Activated CD4-positive, alpha-beta T cell treated with anti-CD3 and anti-CD28 coated beads, Interleukin-2, amount 50 U/mL, for 1 hour (primary cell): ENCODE measurements at regions not wholly inside any gene's neighbourhood (a gene's known extent, or its start where the extent isn't known, plus 50 kb on each side); places are given as distances from the start of the nearest gene placed in this dataset.
"Not testable (repeated sequence)": the region's sequence is repeated elsewhere in the genome, so short reads cannot be mapped to it uniquely, and the experiment has no call there.

Experiments
- DNase-seq: peaks from one replicate; pipeline ENCODE4 v3.0.0-alpha.2; 2020

GRCh38 chr3:81887448-81887847 lies 126.0 kb upstream of the GBE1 start:
- DNase-seq = no peak

DNA sequence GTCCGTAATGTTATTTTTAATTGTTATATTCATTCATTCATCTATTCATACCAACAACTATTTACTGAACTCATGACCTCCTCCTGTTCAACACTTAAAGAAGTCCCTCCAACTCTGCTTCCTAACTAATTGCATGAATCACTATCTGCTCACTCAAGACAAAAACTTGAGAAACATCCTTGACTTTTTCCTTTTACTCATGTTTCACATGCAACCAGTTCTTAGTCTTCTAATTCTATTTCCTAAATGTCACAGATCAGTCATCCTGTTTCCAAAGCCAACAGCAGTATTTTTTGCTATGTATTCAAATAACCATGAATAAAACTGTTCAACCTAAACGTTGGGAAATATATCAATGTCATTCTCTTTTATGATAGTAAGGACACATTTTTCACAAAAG lies 124.6 kb upstream of the GBE1 start:
- DNase-seq = no peak

- no peak for DNase-seq
Observed at GRCh38 chr3:81884791-81885190, 123.3 kb upstream of the GBE1 start.

GRCh38 chr3:81876826-81877225 lies 115.4 kb upstream of the GBE1 start:
- DNase-seq = no peak

DNA sequence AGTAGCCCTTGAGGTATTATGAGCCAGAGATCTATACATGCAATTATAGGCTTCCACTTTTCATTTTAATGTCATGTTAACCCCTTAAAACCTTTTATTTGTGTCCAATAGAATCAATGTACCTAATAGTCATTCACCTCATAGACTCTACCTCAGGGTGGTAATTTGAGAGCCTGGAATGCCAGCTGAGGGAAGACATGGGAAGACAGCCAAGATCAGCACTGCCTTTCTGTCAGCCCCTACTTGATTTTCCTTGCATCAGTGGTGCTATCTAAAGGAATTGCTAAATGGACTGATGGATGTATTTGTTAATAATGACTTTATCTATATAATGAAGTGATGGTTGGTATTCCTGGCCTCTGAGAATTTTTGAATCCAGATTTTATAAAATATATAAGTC lies 113.3 kb upstream of the GBE1 start:
- DNase-seq = no peak

DNA sequence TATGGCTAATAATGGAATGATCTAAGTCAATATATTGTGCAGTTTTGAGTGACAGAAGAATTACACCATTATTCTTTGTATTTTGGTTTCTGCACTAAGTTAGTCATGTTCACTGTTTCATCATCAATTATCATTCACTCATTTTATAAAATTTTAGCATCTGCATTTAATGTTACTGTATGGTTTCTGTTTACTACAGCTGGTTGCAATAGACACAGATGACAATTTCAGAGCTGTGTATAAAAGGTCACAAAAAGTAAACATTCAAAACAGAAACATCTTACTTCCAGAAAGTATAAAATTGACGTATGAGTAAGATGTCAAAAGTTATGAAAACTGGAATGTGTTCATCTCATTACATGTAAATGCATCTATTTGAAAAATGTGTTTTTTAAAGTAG lies 111.1 kb upstream of the GBE1 start:
- DNase-seq = no peak

DNA sequence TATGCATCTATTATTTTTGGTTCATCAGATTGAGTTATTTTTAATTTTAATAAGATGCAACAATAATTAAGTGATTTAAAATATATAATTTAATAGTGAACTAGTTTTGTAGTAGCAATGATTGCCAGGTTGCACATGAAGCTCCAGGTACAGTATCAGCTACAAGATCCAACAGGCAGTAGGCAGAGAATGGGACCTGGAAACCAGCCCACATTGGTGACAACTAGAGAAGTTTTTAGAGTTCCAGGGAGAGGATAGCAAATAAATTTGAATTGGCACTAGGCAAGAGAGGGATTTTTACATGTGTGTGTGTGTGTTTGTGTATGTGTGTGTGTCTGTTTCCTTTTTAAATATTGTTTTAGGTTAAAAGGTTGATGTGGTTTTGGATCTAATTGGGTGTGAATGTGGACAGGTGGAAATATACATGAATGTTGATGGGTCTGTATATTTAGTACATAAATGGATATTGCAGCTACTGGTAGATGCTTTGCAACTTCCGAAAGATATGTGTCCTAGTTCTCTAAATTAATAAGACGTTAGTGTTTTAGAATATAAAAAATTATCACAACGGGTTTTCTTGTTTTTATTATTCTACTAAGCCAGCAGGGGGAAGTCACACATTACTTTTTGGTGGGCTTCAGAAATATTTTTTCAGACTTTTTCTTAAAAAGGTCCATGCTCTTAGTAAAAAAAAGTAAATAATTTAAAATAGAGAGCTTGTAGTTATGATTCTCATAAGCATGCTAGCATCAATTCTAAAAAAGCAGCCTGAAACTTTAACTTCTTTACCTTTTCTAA lies 110.1 kb upstream of the GBE1 start:
- DNase-seq = no peak

- no peak for DNase-seq
Observed at GRCh38 chr3:81869382-81869781, 107.9 kb upstream of the GBE1 start.

GRCh38 chr3:81868597-81868996 lies 107.2 kb upstream of the GBE1 start:
- no peak for DNase-seq

DNA sequence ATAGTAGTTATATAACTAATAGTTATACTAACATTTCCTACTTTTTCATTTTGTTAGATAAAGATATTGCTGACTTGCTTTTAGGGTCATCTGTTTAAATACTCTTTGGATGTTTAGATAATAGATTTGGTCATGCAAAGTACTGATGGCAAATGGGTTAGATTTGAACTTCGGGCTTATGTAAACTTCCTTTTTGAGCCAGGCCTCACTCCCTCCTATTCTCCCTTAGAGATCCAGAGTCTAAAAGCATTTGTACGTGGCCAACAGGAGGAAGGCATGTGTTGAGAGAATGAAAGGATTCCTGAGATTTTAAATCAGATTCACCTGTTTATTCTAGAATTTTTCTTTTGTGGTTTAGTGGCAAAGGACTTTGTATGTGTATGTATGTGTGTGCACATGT lies 106.4 kb upstream of the GBE1 start:
- DNase-seq = no peak

DNA sequence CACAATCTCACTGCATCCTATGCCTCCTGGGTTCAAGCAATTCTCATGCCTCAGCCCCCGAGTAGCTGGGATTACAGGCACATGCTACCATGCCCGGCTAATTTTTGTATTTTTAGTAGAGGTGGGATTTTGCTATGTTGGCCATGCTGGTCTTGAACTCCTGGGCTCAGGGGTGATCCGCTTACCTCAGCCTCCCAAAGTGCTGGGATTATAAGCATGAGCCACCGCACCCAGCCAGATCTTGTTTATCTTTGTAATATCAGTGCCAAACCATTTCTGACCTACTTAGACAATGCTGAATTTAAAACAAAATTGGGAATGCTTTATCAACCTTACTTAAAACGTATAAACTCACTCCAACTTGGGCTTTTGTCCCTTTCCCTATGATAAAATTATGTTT lies 103.7 kb upstream of the GBE1 start:
- not testable (repeated sequence) for DNase-seq

DNA sequence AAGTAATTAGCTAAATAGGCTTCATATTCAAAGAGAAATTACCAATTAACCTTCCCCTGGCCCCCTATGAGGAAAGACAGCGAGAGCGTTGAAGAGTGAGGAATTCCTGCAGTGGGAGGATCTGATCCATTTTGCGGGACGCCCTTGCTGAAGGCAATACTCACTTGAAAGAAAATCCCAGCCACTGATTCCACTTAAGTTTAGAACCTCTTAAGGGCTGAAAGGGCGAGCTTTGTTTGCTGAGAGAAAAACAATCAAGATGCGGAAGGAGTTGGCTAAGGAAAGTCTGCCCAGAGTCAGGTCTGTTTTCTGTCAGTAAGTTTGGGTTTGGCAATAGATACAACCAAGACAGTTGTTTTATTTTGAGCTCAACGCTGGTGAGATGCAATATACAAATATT lies 102.8 kb upstream of the GBE1 start:
- no peak for DNase-seq

GRCh38 chr3:81863756-81864155 lies 102.3 kb upstream of the GBE1 start:
- DNase-seq = no peak

DNA sequence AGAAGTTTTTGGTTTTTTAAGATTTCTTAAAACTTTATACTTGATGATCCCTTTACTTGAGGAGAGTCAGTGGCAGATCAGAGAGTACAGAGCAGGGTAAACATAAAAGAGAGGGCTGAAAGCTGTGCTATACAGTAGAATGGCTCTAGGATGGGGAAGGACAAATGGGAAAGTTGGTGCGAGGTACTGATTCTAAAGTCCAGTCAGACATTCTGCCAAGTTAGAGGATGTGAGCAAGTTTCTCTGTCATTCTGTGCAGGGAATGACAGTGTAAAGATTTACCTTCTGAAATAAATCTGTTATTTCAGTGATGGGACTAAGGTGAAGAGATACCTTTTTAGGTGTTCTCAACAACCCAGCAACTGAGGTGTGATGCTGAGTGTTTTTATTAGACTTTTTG lies 100.1 kb upstream of the GBE1 start:
- no peak for DNase-seq

DNA sequence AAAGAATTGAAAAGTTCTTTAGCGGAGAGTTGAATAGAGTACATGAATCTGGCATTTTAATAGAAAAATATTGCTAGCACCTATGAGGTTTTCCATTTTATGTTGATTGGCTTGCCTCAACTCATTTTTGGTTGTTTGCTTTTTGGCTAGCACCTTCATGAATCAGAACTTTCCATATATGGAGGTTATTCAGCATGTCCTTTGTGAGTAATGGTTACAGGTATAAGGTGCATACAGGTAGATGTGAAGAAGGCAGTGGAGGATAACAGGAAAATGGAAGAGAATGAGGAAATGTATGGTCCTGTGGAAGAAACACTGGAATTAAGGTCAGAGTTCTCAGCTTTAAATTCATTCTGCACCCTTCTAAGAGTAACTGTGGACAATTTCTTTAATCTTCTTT lies 98.1 kb upstream of the GBE1 start:
- no peak for DNase-seq

DNA sequence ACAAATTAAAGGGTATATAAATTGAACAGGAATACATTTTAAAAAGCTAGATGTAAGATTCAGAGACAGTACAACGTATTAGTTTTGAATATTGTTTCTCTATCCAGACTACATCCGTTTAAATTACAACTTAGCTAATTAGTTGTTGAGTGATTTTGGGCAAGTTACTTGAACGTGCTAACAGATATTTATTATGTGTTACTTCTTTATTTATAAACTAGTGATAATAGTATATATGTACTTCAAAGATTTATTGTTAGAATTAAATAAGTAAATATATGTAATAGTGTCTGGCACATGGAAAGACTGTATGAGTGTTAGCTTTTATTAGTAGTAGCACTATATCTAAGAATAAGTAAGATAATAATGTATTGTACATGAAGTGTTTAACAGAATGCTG lies 92.0 kb upstream of the GBE1 start:
- no peak for DNase-seq

DNA sequence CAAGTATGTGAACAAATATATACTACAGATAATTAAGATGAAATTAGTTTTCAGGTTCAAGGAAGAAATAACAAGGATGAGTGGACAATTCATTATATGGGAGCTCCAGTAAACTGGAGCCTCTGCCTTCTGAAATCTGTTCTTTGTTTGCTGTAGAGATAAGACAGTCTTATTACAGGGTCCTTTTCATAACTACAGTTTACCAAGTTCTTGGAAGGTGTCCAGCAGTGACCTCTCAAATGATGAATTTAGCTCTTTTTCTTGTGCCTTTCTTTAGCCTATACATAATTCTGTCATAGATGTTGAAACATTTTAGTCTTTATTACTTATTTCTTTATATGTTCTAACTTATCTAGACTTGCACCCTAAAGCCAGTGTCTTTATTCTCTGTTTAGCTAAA lies 89.7 kb upstream of the GBE1 start:
- DNase-seq = no peak

DNA sequence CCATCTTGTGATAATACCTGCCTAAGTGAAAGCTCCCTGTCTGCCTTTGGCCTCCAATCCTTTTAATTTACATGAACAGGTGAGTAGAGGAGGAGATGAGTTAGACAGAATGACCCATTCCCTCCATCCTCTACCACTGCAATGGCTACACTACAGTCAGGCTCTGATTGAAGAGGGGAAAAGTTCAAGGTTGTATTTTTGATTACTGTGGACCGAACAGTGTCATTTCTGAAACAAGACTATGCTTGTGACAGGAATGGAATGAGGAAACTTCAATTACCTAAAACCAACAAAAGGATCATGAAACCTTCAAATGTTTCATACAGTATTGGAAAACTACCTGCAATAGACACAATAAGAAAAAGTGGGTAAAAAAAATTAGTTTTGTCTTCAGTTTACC lies 85.5 kb upstream of the GBE1 start:
- no peak for DNase-seq

DNA sequence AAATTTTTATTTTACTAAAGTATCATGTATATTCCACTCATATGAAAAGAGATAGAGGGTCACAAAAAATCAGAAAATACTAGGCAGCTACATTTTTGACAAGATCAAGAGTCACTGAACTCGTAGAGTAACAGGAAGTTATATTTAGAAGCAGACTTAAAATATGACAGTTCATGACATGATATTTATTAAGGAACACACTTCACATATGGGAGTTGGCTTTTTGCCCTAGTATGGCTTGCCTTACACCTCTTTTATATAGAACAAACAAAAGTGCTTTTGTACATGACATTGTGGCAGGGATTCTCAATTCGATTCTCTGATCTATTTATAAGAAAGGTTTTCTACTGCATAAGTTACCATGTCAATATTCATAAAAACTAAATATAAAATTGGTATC lies 80.1 kb upstream of the GBE1 start:
- no peak for DNase-seq

GRCh38 chr3:81839504-81840094 lies 78.2 kb upstream of the GBE1 start:
- no peak for DNase-seq

DNA sequence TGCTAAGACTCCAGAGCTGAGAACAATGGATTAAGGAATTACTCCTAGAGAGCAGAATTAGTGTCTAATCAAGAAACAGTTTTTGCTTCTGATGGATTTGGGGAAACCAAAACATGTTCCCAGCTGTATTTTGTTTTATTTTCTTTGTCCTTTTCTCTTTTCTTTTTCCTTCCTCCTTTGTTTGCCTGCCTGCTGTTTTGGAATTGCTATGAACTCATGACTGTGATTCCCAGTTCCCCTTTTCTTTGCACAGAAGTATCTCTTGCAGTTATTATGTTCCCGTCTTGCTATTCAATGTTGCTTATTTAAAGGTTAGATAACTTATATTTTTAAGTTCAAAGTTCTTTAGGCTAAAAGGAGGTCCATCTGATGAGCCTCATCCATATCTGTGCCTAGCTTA lies 77.0 kb upstream of the GBE1 start:
- no peak for DNase-seq

DNA sequence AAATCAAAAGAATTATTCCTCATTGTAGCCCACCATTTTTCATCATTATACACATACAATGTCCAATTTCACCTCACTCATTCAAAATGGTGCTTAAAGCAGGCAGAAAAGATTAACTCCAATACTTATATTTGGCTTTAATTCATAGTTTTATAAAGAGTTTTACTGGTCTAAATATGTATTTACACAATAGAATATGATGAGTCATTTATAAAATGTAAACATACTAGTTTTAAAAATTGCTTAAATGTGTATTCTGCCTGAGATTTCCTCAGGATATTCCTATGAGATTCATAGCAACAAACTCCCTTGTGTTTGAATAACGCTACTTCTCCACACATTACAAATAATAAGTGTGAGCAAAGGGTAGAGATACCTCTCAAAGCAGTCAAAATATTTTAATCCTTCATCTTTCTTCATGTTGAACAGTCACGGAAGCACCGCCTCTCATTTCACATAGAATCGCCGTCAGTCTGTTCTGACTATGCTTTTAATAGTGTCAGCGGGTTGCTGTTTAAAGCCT lies 75.7 kb upstream of the GBE1 start:
- DNase-seq = no peak

DNA sequence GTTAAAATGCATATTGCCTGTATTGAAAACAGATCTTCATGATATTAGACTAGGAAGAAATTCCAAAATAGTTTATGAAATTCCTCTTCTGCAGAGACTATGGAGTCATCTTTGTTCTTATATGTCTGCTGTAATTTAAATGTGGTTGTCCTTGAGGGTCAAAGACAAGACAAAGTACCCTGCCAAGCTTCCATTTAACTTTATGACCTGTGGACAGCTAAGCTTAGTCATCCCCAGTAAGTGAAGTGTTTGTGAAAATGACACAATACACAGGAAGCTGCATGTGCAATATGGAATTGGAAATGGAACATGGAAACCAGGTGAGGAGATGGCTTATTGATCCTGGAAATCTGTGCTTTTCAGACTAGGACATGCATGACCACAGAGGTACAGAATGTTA lies 68.5 kb upstream of the GBE1 start:
- DNase-seq = no peak

- DNase-seq = not testable (repeated sequence)
Observed at GRCh38 chr3:81829272-81829671, 67.8 kb upstream of the GBE1 start.

DNA sequence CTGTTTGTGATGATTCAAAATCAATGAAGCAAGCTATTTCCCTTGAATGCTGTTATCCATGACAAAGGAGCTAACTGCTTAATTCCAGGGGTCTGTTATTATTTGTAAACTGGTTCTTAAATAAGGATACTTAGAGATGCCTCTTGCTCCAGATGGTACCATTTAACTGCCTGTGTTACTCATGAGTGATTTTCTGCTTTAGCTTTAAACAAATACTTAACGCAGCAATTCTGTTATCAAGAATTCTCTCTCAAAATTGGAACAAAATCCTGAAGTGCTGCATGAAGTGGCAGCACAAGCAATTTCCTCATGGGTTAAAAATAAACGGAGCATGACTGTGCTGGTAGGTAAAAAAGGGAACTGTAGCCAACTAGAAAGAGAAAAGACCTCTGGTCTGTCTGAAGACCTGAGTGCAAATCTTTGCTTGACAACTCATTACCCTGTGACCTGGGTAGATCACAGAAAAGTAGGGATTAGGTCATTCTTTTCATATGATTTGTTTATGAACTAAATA lies 62.5 kb upstream of the GBE1 start:
- DNase-seq = no peak
